Lung (tissue), 11 donors: ENCODE measurements at regions not wholly inside any gene's neighbourhood (a gene's known extent, or its start where the extent isn't known, plus 50 kb on each side); places are given as distances from the start of the nearest gene placed in this dataset.

Source experiments
- ATAC-seq: fragments of 200-7000 bp; cut with Tn5 transposase; one replicate; pipeline ENCODE4 v1.9.1; 2020; ENCODE audit warnings: moderate number of reproducible peaks; ENCODE audit not compliant: insufficient read depth, low FRiP score
- DNase-seq, 3 donors: peaks; one replicate each; pipeline ENCODE4 v3.0.0-alpha.2; 2013 to 2017
- H3K27ac ChIP-seq, 2 donors: one replicate each; pipeline ENCODE4 v1.5.1; 2013; ENCODE audit warnings: mild to moderate bottlenecking in 2 of 2, moderate library complexity in 2 of 2, control low read depth in 1 of 2, inconsistent platforms in 1 of 2, low read depth in 1 of 2, low read length in 1 of 2
- H3K27me3 ChIP-seq, 3 donors: one replicate each; pipeline ENCODE4 v1.5.1; 2013; ENCODE audit warnings: low read length in 2 of 3; ENCODE audit not compliant: control insufficient read depth in 3 of 3, insufficient read depth in 3 of 3
- H3K36me3 ChIP-seq, 4 donors: one replicate each; pipeline ENCODE4 v1.5.1; 2013; ENCODE audit warnings: low read length in 4 of 4, mild to moderate bottlenecking in 1 of 4, moderate library complexity in 1 of 4; ENCODE audit not compliant: control insufficient read depth in 4 of 4, insufficient read depth in 4 of 4
- H3K4me1 ChIP-seq, 5 donors: one replicate each; pipeline ENCODE4 v1.5.1; 2013; ENCODE audit warnings: low read length in 5 of 5, mild to moderate bottlenecking in 2 of 5, moderate library complexity in 1 of 5; ENCODE audit not compliant: control insufficient read depth in 5 of 5, insufficient read depth in 5 of 5
- H3K4me3 ChIP-seq: one replicate; pipeline ENCODE4 v1.5.1; 2013; ENCODE audit warnings: mild to moderate bottlenecking, control low read depth, moderate library complexity
- H3K9ac ChIP-seq, 2 donors: one replicate each; pipeline ENCODE4 v1.5.1; 2013; ENCODE audit warnings: low read length in 2 of 2, control low read depth in 1 of 2; ENCODE audit not compliant: insufficient read depth in 1 of 2
- H3K9me3 ChIP-seq, 4 donors: one replicate each; pipeline ENCODE4 v1.5.1; 2013; ENCODE audit warnings: low read length in 3 of 4, mild to moderate bottlenecking in 1 of 4, moderate library complexity in 1 of 4; ENCODE audit not compliant: control insufficient read depth in 4 of 4, insufficient read depth in 3 of 4
- CTCF ChIP-seq: IDR thresholded peaks from 2 replicates; pipeline ENCODE4 v1.5.1; 2012; ENCODE audit warnings: mild to moderate bottlenecking; ENCODE audit errors: control extremely low read depth, extremely low read depth
- WGBS, 2 donors: extraction: QIAGEN DNeasy Blood & Tissue Kit; methylation state at CpG; one replicate each; pipeline ENCODE4 v1.1.7; 2013; 5-methylcytosine and 5-hydroxymethylcytosine counted together
- donor health status: control.
- donor health status: control.
- donor health status: Bipolar disorder and iron deficiency.
- donor health status: healthy.
- donor health status: DM: yes; HTN: yes; CAD: no.

DNA sequence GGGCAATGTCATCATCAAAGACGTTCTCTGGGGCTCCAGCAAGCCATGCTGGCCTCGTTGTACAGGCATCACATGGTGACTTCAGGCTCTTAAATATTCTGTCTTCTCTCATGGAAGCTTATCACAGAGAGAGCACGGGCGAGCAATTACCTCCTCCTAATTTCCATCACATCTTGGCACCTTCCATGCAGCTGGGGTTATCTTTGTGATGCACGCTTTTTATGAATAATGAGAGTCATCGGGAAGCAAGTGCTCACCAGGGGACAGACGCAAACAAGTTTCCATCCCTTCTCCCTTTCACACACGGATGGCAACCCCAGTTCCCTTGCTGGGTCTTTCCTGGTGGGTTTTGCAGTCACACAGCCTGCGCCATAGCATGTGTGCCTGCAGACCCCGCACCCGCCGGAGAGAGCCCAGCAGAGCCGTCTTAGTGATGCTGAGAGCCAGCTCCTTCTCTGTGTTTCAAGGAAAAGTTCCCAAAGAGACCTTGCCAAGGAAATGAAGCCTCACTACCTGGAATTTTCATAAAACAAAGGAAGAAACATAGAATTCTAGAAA lies 116.3 kb upstream of the AFDN start:
- 88 to 90% methylated on average over 13 of the region's 13 CpGs for WGBS, 2 donors
- DNase-seq: no peak
- no peak for ATAC-seq
- no peak overlapping the region for H3K27ac ChIP-seq
- H3K4me1 ChIP-seq: peaks cover 0 to 3% (median 2%) of the 10 kb centered on the region in 5 donors
- H3K4me3 ChIP-seq: no peak overlapping the region
- H3K27me3 ChIP-seq: peaks cover 0 to 2% (median 0%) of the 10 kb centered on the region in 3 donors
- TF ChIP-seq CTCF: no peak
- H3K36me3 ChIP-seq: no peaks in the 10 kb centered on the region
- H3K9me3 ChIP-seq: no peaks in the 10 kb centered on the region
- H3K9ac ChIP-seq: no peak overlapping the region

DNA sequence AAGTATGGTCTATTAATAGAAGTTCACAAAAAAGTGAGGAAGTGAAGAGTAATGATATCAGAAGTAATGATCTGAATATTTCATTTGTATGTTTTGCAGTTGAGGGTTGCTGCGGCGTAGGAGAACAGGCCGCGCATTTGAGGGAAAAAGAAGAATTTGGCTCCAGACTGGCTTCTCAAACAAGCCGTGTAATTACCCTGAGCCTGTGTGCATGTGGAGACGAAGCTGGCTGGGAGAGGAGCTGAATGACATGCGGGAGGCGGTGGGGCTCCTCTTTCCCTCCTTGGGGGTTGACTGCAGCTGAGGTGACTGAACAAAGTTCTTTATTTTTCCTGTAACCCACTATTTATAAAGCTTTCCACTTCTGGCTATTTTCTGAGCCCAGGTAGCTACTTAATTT lies 115.5 kb upstream of the AFDN start:
- no peak for DNase-seq
- H3K9ac ChIP-seq: no peak overlapping the region
- H3K4me1 ChIP-seq: peaks cover 0 to 3% (median 2%) of the 10 kb centered on the region in 5 donors
- no peaks in the 10 kb centered on the region for H3K9me3 ChIP-seq
- ATAC-seq: no peak
- H3K27me3 ChIP-seq: peaks cover 0 to 2% (median 0%) of the 10 kb centered on the region in 3 donors
- H3K27ac ChIP-seq: no peak overlapping the region
- H3K4me3 ChIP-seq: no peak overlapping the region
- H3K36me3 ChIP-seq: no peaks in the 10 kb centered on the region
- 95 to 96% methylated on average over 8 of the region's 8 CpGs for WGBS, 2 donors
- TF ChIP-seq CTCF: no peak

DNA sequence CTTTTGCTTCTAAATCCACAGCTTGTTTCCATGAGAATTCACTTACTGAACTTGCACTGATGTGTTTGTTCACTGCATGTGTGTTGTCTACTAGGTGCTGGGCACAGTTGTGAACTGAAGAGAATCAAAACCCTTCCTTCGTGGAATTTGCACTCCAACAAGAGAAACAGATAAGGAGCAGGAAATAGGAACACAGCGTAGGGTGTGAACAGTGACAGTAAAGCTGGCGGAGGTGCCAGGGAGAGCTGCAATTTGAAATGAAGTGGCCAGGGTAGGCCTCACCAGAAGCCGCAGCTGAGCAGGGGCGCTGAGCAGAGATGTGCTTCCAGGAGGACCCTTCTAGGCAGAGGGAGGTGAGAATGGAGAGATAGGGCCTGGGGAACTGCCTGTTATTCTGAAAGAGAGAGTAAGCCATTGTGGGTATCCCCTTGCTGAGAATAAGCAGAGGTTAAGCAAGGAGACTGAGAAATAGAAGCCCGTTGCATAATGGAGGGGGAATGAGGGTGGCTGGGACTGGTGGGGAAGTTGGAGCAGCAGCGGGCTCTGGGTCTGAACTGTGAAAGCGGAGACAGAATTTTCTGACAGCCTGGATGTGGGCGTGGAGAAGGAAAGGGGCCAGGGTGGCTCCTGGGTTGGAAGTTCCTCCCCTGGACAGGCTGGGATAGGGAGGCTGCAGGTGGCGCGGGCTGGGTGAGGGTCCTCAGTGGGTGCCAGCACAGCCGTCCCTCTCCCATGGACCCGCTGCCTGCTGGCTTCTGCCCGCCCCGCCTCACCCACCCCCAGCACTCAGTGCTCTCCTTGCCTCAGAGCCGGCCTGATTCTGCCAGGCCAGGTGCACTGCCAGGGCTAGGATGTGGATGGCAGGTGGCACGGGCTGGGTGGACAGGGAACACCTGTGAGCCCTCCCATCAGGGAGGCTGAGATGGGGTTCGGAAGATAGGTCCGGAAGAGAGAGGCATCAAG lies 114.7 kb upstream of the AFDN start:
- ATAC-seq (no peak), DNase-seq (no peak)
- Histone ChIP-seq H3K9ac (no peak overlapping the region), H3K27ac (no peak overlapping the region), H3K36me3 (no peaks in the 10 kb centered on the region), H3K27me3 (peaks cover 0 to 4% (median 0%) of the 10 kb centered on the region in 3 donors), H3K9me3 (no peaks in the 10 kb centered on the region), H3K4me3 (no peak overlapping the region), H3K4me1 (peaks cover 0 to 3% (median 2%) of the 10 kb centered on the region in 5 donors)
- TF ChIP-seq CTCF: no peak
- WGBS, 2 donors: 80 to 87% methylated on average over 13 to 19 of the region's 19 CpGs
